Esophagus squamous epithelium (tissue), 4 donors: ENCODE measurements at regions not wholly inside any gene's neighbourhood (a gene's known extent, or its start where the extent isn't known, plus 50 kb on each side); places are given as distances from the start of the nearest gene placed in this dataset.

Experiments used
- CTCF ChIP-seq, 6 experiments: fragments of 450-650 bp in 4 of 6; fragments of 200-600 bp in 2 of 6; sonication (generic) in 2 of 6; IDR thresholded peaks; one replicate each; pipeline ENCODE4 v1.5.1; 2016 to 2019; ENCODE audit warnings: antibody characterized with exemption in 6 of 6, mild to moderate bottlenecking in 4 of 6, moderate library complexity in 4 of 6
- POLR2A ChIP-seq, 4 donors: fragments of 450-650 bp; IDR thresholded peaks; one replicate each; pipeline ENCODE4 v1.6.1; 2017; ENCODE audit warnings: antibody characterized with exemption in 4 of 4, mild to moderate bottlenecking in 4 of 4, moderate library complexity in 3 of 4

- no peak for TF ChIP-seq CTCF (IDR thresholded peaks at IDR 0.05)
- no peak for TF ChIP-seq POLR2A (IDR thresholded peaks at IDR 0.05)
These were observed 219.1 kb upstream of the RPS23 start for GRCh38 chr5:82497242-82497641.
